ENCODE measurements at regions not wholly inside any gene's neighbourhood (a gene's known extent, or its start where the extent isn't known, plus 50 kb on each side); places are given as distances from the start of the nearest gene placed in this dataset.
"Not testable (repeated sequence)": the region's sequence is repeated elsewhere in the genome, so short reads cannot be mapped to it uniquely, and the experiment has no call there.

GRCh38 chr1:148363439-148363810 is 119.7 kb downstream of the PPIAL4G start:
- no peak for DNase-seq (ENCODE audit: low spot score)
- intact Hi-C loops (cut with DNase I) = no loop called here

GRCh38 chr1:148362626-148363438 is 120.3 kb downstream of the PPIAL4G start:
- DNase-seq (ENCODE audit: low spot score) = no peak
- intact Hi-C loops (cut with DNase I) = no loop called here

DNA sequence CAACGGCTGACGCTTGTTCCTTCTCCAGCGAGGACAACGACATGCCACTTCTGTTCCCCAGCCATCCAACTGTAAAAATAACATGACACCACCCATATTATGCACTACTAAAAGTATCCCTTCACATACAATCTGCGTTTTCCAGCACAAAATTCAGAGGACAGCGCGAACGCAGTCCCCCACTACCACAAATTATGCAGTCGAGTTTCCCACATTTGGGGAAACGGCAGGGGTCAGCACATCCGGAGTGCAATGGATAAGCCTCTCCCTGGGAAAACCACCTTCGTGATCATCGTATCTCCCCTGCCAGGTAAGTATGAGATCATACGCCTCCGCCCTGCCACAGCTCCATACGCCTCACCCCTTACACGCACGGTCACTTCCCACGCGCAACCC is 120.9 kb downstream of the PPIAL4G start:
- no peak for DNase-seq (ENCODE audit: low spot score)
- intact Hi-C loops (cut with DNase I) = no loop called here

GRCh38 chr1:148361427-148362215 is 121.5 kb downstream of the PPIAL4G start:
- intact Hi-C loops (cut with DNase I); DNase-seq (ENCODE audit: low spot score): not testable (repeated sequence)

GRCh38 chr1:148357037-148357436 is 126.1 kb downstream of the PPIAL4G start:
- no peak for DNase-seq (ENCODE audit: low spot score)
- intact Hi-C loops (cut with DNase I) = no loop called here

GRCh38 chr1:148355976-148356375 is 127.1 kb downstream of the PPIAL4G start:
- intact Hi-C loops (cut with DNase I) = no loop called here
- DNase-seq (ENCODE audit: low spot score) = no peak

DNA sequence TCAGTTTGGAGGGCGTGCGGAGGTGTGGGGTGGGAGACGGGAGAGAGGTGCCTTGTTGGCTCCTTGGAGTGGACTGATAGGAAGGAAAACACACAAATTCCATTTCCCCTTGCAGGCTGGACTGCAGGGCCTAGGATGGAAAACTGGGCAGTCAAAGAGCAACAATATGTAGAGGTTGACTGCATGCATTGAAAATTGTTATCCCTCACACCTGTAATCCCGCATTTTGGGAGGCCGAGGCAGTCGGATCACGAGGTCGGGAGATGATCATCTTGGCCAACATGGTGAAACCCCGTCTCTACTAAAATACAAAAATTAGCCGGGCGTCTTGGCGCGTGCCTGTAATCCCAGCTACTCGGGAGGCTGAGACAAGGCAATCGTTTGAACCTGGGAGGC is 128.2 kb downstream of the PPIAL4G start:
- DNase-seq (ENCODE audit: low spot score) = no peak

GRCh38 chr1:148354284-148354912 is 128.7 kb downstream of the PPIAL4G start:
- intact Hi-C loops (cut with DNase I) = no loop called here
- DNase-seq (ENCODE audit: low spot score) = no peak

More for the DNA sequence above, 128.2 kb downstream of the PPIAL4G start:
- intact Hi-C loops (cut with DNase I) = no loop called here

- intact Hi-C loops (cut with DNase I) = no loop called here
- no peak for DNase-seq (ENCODE audit: low spot score)
Measured at GRCh38 chr1:148353461-148354283, 129.4 kb downstream of the PPIAL4G start.

- no peak for DNase-seq (ENCODE audit: low spot score)
- intact Hi-C loops (cut with DNase I) = no loop called here
Measured at GRCh38 chr1:148352470-148353053, 130.5 kb downstream of the PPIAL4G start.

DNA sequence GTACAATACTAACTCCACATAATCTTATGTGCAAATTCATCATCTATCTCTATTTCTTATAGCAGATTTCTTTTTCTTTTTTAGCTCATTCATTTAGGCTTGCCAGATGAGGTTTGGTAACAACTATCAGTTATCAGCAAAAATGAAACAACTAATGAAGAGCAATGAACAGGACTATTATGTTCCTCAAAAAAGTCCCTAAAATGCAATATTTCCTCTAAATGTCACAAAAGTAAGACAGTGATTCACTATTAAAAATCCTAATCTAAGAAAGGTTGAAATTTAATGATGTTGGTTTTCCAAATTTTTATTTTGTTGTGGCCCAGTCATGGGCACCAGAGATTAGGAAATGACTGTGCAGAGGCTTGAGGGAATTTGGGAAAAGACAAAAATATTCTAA is 135.3 kb downstream of the PPIAL4G start:
- DNase-seq (ENCODE audit: low spot score) = no peak
- intact Hi-C loops (cut with DNase I) = no loop called here

DNA sequence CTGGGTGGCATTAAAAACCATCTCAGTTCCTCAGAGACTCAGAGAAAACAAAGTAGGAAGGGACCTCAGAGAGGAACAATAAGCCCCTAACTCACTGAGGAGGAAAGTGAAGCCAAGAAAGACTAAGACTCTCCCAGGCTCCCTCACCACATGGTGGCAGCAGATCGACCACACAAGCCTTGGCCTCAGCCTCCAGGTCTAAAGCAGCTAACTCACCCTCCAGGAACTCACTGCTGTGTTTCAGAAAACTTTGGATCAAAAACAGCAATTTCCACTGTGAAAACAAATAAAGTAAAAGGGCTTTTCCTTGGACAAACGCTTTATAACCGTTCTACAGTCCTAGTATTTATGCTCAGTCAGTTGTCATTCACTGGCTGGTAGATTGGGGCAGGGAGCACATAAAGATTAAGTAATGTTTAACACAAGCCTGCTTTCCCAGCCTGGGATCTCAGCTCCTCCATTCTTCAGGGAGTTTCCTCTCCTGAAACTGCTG is 137.4 kb downstream of the PPIAL4G start:
- intact Hi-C loops (cut with DNase I) = not testable (repeated sequence)

DNA sequence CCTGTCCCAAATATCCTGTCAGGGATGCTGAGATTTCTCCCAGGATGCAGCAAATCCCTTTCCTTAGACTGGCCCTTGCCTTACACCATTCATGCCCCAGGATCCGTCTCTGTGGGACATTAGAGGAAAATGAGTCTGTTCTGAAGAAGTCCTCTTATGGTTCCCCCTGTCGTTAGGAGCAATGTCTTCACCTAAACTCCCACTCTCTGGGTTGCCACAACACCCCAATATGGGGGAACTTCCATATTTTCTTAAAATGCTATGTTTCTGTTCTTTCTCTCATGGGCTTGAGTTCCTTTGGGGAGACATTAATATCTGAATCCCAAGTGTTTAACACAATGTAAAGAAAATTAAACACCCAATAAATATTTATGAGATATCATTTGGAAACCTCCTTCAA is 138.5 kb downstream of the PPIAL4G start:
- DNase-seq (ENCODE audit: low spot score); intact Hi-C loops (cut with DNase I): not testable (repeated sequence)

More for the DNA sequence above, 137.4 kb downstream of the PPIAL4G start:
- DNase-seq (ENCODE audit: low spot score) = not testable (repeated sequence)

DNA sequence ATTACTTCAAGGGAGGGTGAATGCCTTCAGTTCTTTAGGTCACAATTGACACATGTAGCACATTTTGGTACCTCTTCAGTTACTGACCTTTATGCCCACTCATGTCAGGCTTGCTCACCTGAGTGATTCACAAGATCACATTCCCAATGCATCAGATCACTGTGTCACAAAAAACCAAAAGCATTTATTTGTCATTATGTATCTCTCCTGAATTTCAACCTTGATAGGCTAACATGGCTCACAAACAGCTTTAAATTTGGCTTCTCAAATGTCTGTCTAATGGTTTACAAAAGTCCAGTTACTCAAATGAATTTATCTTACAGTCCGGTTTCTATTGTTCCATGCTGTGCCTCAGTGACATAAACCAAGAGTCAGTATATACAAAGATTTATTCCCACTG is 141.4 kb downstream of the PPIAL4G start:
- DNase-seq (ENCODE audit: low spot score); intact Hi-C loops (cut with DNase I): not testable (repeated sequence)

GRCh38 chr1:148336121-148336918 is 146.8 kb downstream of the PPIAL4G start:
- DNase-seq (ENCODE audit: low spot score); intact Hi-C loops (cut with DNase I): not testable (repeated sequence)

GRCh38 chr1:148334339-148335130 is 148.6 kb downstream of the PPIAL4G start:
- DNase-seq (ENCODE audit: low spot score) = peak; percentile 85
- intact Hi-C loops (cut with DNase I) = no loop called here

DNA sequence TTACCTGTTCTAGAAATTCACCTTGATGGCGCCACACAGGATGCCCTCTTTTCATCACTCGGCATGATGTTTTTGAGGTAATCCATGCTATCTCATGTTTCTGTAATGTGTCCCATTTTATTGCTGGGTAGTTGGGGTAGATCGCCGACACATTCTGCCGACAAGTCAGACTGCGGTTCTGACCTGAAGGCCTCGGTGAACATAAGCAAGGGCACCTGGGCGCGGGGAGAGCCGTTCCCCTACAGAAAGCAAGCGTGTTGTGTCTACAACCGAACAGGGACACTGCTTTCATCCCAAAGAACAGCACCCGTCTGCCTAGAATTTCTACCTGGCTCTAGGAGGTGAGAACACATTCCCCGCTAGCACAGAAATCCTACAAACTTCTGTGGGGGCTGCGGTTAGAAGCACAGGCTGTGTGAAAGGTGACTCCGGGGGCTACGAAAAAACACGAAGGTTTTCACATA is 149.2 kb downstream of the PPIAL4G start:
- DNase-seq (ENCODE audit: low spot score) = no peak
- intact Hi-C loops (cut with DNase I) = no loop called here

All from cardiac septum (tissue), 1 donor.